HepG2 (cell line): ENCODE measurements at regions not wholly inside any gene's neighbourhood (a gene's known extent, or its start where the extent isn't known, plus 50 kb on each side); places are given as distances from the start of the nearest gene placed in this dataset.

Experiments used
- ATAC-seq: fragments of 200-7000 bp; cut with Tn5 transposase; 3 replicates; pipeline ENCODE4 v1.9.1; 2020; ENCODE audit warnings: mild to moderate bottlenecking, moderate library complexity
- BruUV-seq: library from RNA; stranded (reverse); fragments of 400-500 nt; replicated peaks from 2 replicates; lab custom pipeline; 2021; lab: Mats Ljungman, UMichigan
- CTCF ChIA-PET: fragments of 300-600 bp; formaldehyde crosslinking; extraction: SDS; loops from one replicate; lab custom pipeline; 2021; ENCODE audit warnings: low total read pairs, inconsistent platforms, low intra/inter-chr PET ratio; lab: Yijun Ruan, JAX
- POLR2A ChIA-PET: fragments of 350-600 bp; sonication (Branson Sonifier 250); formaldehyde crosslinking; loops from one replicate; lab custom pipeline; 2020; ENCODE audit warnings: antibody characterized with exemption, inconsistent platforms; lab: Yijun Ruan, JAX
- DNase-seq: peaks from one replicate; pipeline ENCODE4 v3.0.0-alpha.2; 2015; ENCODE audit warnings: low spot score
- FAIRE-seq: peaks from 3 replicates; lab custom pipeline; 2011; peaks lifted over from hg19 to GRCh38; lab: Jason Lieb, UNC
- H2AFZ ChIP-seq: one replicate; pipeline ENCODE4 v1.6.1; 2011; ENCODE audit warnings: low read length, inconsistent platforms
- H3K27ac ChIP-seq: fragments of 300-600 bp; 3 replicates; pipeline ENCODE4 v1.8.0; 2011; ENCODE audit warnings: mixed run types, mild to moderate bottlenecking, mixed read lengths, low read length, inconsistent platforms; ENCODE audit not compliant: insufficient read depth; ENCODE audit errors: extremely low read length
- H3K27me3 ChIP-seq, 2 experiments: fragments of 200-600 bp in 1 of 2; 2 replicates in 1 of 2; 3 replicates in 1 of 2; pipeline versions ENCODE4 v1.6.0 to v1.8.0; 2011; ENCODE audit warnings: low read length in 2 of 2, mild to moderate bottlenecking in 2 of 2, moderate library complexity in 2 of 2, inconsistent platforms in 1 of 2; ENCODE audit not compliant: insufficient read depth in 2 of 2, control insufficient read depth in 1 of 2
- H3K36me3 ChIP-seq, 2 experiments: fragments of 200-600 bp in 1 of 2; replicated peaks in 1 of 2; 2 replicates in 1 of 2; 3 replicates in 1 of 2; pipeline versions ENCODE4 v1.5.1 to v1.8.0; 2011; ENCODE audit warnings: low read length in 2 of 2, inconsistent platforms in 1 of 2; ENCODE audit not compliant: insufficient read depth in 2 of 2, control insufficient read depth in 1 of 2
- H3K4me1 ChIP-seq: 2 replicates; pipeline ENCODE4 v1.5.1; 2012; ENCODE audit warnings: low read length, inconsistent platforms; ENCODE audit not compliant: insufficient read depth
- H3K4me2 ChIP-seq: 2 replicates; pipeline ENCODE4 v1.6.0; 2011; ENCODE audit warnings: low read depth, low read length, inconsistent platforms
- H3K4me3 ChIP-seq, 3 experiments: fragments of 200-600 bp in 1 of 3; sonication (generic), shearing (Covaris generic) in 1 of 3; replicated peaks in 1 of 3; 2 replicates each; pipeline ENCODE4 v1.5.1; 2011 to 2016; ENCODE audit warnings: low read length in 3 of 3, inconsistent platforms in 2 of 3, low read depth in 2 of 3, mild to moderate bottlenecking in 2 of 3, control low read depth in 1 of 3, mixed read lengths in 1 of 3; ENCODE audit not compliant: insufficient read depth in 1 of 3
- H3K79me2 ChIP-seq: one replicate; pipeline ENCODE4 v1.6.1; 2011; ENCODE audit warnings: low read length, inconsistent platforms; ENCODE audit not compliant: insufficient read depth
- H3K9ac ChIP-seq: 2 replicates; pipeline ENCODE4 v1.6.0; 2011; ENCODE audit warnings: mild to moderate bottlenecking, low read depth, low read length, inconsistent platforms; ENCODE audit not compliant: insufficient read depth
- H3K9me3 ChIP-seq: 2 replicates; pipeline ENCODE4 v1.5.1; 2012; ENCODE audit warnings: mild to moderate bottlenecking, low read length
- H4K20me1 ChIP-seq: 2 replicates; pipeline ENCODE4 v1.6.0; 2011; ENCODE audit warnings: inconsistent platforms, mild to moderate bottlenecking, low read length, moderate library complexity; ENCODE audit not compliant: insufficient read depth
- BORCS8-MEF2B ChIP-seq: sonication (generic); formaldehyde crosslinking; IDR thresholded peaks from 2 replicates; pipeline ENCODE4 v1.8.0; 2022; ENCODE audit warnings: mild to moderate bottlenecking, missing genetic modification reagents
- CAMTA2 ChIP-seq: sonication (generic); formaldehyde crosslinking; IDR thresholded peaks from 2 replicates; pipeline ENCODE4 v1.4.0; 2020; ENCODE audit warnings: mild to moderate bottlenecking, missing genetic modification reagents, borderline replicate concordance
- CEBPB ChIP-seq: IDR thresholded peaks from 2 replicates; pipeline ENCODE4 v1.6.1; 2011; ENCODE audit warnings: low read depth, low read length, improper control_type of control experiment, borderline replicate concordance
- FOXO1 ChIP-seq: sonication (generic); formaldehyde crosslinking; IDR thresholded peaks from 2 replicates; pipeline ENCODE4 v1.4.0; 2020; ENCODE audit warnings: missing genetic modification reagents
- GPN1 ChIP-seq: sonication (generic); formaldehyde crosslinking; IDR thresholded peaks from 2 replicates; pipeline ENCODE4 v1.5.1; 2020; ENCODE audit warnings: missing genetic modification reagents, borderline replicate concordance
- IRF9 ChIP-seq: sonication (generic); formaldehyde crosslinking; IDR thresholded peaks from 2 replicates; pipeline ENCODE4 v1.8.0; 2022; ENCODE audit warnings: missing genetic modification reagents, mild to moderate bottlenecking, borderline replicate concordance
- NFATC3 ChIP-seq: sonication (generic); formaldehyde crosslinking; IDR thresholded peaks from 2 replicates; pipeline ENCODE4 v1.5.1; 2020; ENCODE audit warnings: mild to moderate bottlenecking, missing genetic modification reagents
- NFKBIZ ChIP-seq: IDR thresholded peaks from 2 replicates; pipeline ENCODE4 v1.6.1; 2018; ENCODE audit warnings: missing genetic modification reagents, missing compliant biosample characterization
- PRDM4 ChIP-seq: sonication (generic); formaldehyde crosslinking; IDR thresholded peaks from 2 replicates; pipeline ENCODE4 v1.9.0; 2021; ENCODE audit warnings: missing genetic modification reagents, borderline replicate concordance
- RORA ChIP-seq: sonication (generic); formaldehyde crosslinking; IDR thresholded peaks from 2 replicates; pipeline ENCODE4 v1.5.0; 2020; ENCODE audit warnings: mild to moderate bottlenecking, missing genetic modification reagents, moderate library complexity
- SMARCC2 ChIP-seq: fragments of 450-650 bp; IDR thresholded peaks from 2 replicates; pipeline ENCODE4 v1.6.1; 2017; ENCODE audit warnings: antibody characterized with exemption, mild to moderate bottlenecking
- UBTF ChIP-seq: sonication (generic); formaldehyde crosslinking; IDR thresholded peaks from 2 replicates; pipeline ENCODE4 v1.4.0; 2020; ENCODE audit warnings: mild to moderate bottlenecking, missing genetic modification reagents
- ZNF12 ChIP-seq: sonication (generic); formaldehyde crosslinking; IDR thresholded peaks from 2 replicates; pipeline ENCODE4 v1.5.0; 2020; ENCODE audit warnings: missing genetic modification reagents
- ZNF557 ChIP-seq: sonication (generic); formaldehyde crosslinking; IDR thresholded peaks from 2 replicates; pipeline ENCODE4 v1.4.0; 2020; ENCODE audit warnings: missing genetic modification reagents
- ZNF564 ChIP-seq: sonication (generic); formaldehyde crosslinking; IDR thresholded peaks from 2 replicates; pipeline ENCODE4 v1.8.1; 2023; ENCODE audit warnings: mild to moderate bottlenecking, missing genetic modification reagents
- ZNF576 ChIP-seq: sonication (generic); formaldehyde crosslinking; IDR thresholded peaks from 2 replicates; pipeline ENCODE4 v1.4.0; 2020; ENCODE audit warnings: mild to moderate bottlenecking, missing genetic modification reagents
- ZNF709 ChIP-seq: sonication (generic); formaldehyde crosslinking; IDR thresholded peaks from 2 replicates; pipeline ENCODE4 v1.5.0; 2020; ENCODE audit warnings: mild to moderate bottlenecking, missing genetic modification reagents
- ZNF713 ChIP-seq: sonication (generic); formaldehyde crosslinking; IDR thresholded peaks from 2 replicates; pipeline ENCODE4 v1.4.0; 2020; ENCODE audit warnings: mild to moderate bottlenecking, missing genetic modification reagents
- WGBS: methylation state at CpG from one replicate; pipeline ENCODE4 v1.1.6; 2017; ENCODE audit warnings: low lambda C conversion rate; 5-methylcytosine and 5-hydroxymethylcytosine counted together
- in situ Hi-C: cut with HindIII; loops from 2 replicates; pipeline ENCODE4 v1.10.0; 2017; ENCODE audit warnings: low pct_unique_long_range_greater_than_20kb; ENCODE audit not compliant: extremely low pct_ligation_motif_present
- intact Hi-C: fragments of 100-400 bp; cut with micrococcal nuclease; formaldehyde crosslinking; loops from one replicate; pipeline ENCODE4 v1.10.0; 2022; ENCODE audit not compliant: unreplicated experiment

GRCh38 chr12:54765652-54766051 is 88.7 kb upstream of the MUCL1 start:
- no peak overlapping the region for H2AFZ ChIP-seq
- no peak for TF ChIP-seq ZNF713
- no peak for TF ChIP-seq NFATC3 (CRISPR knock-in tag)
- TF ChIP-seq BORCS8-MEF2B (CRISPR knock-in tag) = no peak
- no peak for TF ChIP-seq ZNF12 (CRISPR knock-in tag)
- no peak for TF ChIP-seq PRDM4 (CRISPR knock-in tag)
- no peak for TF ChIP-seq FOXO1 (CRISPR knock-in tag)
- TF ChIP-seq NFKBIZ = no peak
- no peak for TF ChIP-seq RORA (CRISPR knock-in tag)
- TF ChIP-seq IRF9 (CRISPR knock-in tag) = no peak
- no peak for TF ChIP-seq SMARCC2
- no peak for TF ChIP-seq ZNF564 (CRISPR knock-in tag)
- no peak for TF ChIP-seq ZNF709 (CRISPR knock-in tag)
- TF ChIP-seq CEBPB = no peak
- TF ChIP-seq GPN1 (CRISPR knock-in tag) = no peak
- no peak for TF ChIP-seq ZNF557 (CRISPR knock-in tag)
- no peak for TF ChIP-seq ZNF576 (CRISPR knock-in tag)
- TF ChIP-seq CAMTA2 (CRISPR knock-in tag) = no peak
- no peak for TF ChIP-seq UBTF (CRISPR knock-in tag)

More at GRCh38 chr12:54765652-54766051, 88.7 kb upstream of the MUCL1 start:
- Histone ChIP-seq H3K9ac (no peak overlapping the region), H3K27ac (no peak overlapping the region), H3K79me2 (no peaks in the 10 kb centered on the region), H3K4me2 (no peak overlapping the region), H4K20me1 (no peaks in the 10 kb centered on the region), H3K9me3 (no peaks in the 10 kb centered on the region), H3K27me3 (no peaks in the 10 kb centered on the region; a peak in 1 of 5 replicates), H3K36me3 (no peaks in the 10 kb centered on the region), H3K4me1 (no peaks in the 10 kb centered on the region), H3K4me3 (no peak overlapping the region)
- no TSS peak for BruUV-seq
- 3% methylated on average over 1 of the region's 1 CpG for WGBS
- ChIA-PET POLR2A (no interaction called here), CTCF (no interaction called here)
- ATAC-seq (no peak), FAIRE-seq (no peak), DNase-seq (no peak)
- intact Hi-C loops = no loop called here
- in situ Hi-C loops = loop anchor here (25.0 kb wide), 1 partner anchor 297 kb away; no protein-coding TSS in a partner anchor
